ENCODE measurements at regions not wholly inside any gene's neighbourhood (a gene's known extent, or its start where the extent isn't known, plus 50 kb on each side); places are given as distances from the start of the nearest gene placed in this dataset.

DNA sequence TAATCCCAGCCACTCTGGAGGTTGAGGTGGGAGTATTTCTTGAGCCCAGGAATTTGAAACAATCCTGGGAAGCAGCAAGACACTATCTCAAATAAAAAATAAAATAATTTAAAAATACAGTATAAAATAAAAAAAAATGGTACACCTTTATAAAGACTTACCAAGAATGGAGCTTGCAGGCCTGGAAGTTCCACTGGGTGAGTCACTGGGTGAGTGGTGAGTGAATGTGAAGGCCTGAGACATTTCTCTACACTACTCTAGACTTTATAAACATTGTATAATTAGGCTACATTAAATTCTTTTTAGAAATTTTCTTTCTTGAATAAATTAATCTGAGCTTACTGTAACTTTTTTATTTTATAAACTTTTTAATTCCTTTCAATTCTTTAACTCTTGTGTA, 609.1 kb upstream of the BCHE start:
- TF ChIP-seq, protein P1, sequence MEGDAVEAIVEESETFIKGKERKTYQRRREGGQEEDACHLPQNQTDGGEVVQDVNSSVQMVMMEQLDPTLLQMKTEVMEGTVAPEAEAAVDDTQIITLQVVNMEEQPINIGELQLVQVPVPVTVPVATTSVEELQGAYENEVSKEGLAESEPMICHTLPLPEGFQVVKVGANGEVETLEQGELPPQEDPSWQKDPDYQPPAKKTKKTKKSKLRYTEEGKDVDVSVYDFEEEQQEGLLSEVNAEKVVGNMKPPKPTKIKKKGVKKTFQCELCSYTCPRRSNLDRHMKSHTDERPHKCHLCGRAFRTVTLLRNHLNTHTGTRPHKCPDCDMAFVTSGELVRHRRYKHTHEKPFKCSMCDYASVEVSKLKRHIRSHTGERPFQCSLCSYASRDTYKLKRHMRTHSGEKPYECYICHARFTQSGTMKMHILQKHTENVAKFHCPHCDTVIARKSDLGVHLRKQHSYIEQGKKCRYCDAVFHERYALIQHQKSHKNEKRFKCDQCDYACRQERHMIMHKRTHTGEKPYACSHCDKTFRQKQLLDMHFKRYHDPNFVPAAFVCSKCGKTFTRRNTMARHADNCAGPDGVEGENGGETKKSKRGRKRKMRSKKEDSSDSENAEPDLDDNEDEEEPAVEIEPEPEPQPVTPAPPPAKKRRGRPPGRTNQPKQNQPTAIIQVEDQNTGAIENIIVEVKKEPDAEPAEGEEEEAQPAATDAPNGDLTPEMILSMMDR (IDR thresholded peaks at IDR 0.05) = no peak
- no peak for TF ChIP-seq EZH2 (IDR thresholded peaks at IDR 0.05; ENCODE audit: borderline replicate concordance, insufficient read depth, low read depth, low read length, poor library complexity, severe bottlenecking)
